ENCODE measurements at regions not wholly inside any gene's neighbourhood (a gene's known extent, or its start where the extent isn't known, plus 50 kb on each side); places are given as distances from the start of the nearest gene placed in this dataset.

- peak in 1 of 2 donors; percentile 53 for DNase-seq (ENCODE audit: low spot score in 2 of 2)
- Mint-ChIP-seq H3K4me1 (peaks cover 27% of the 10 kb centered on the region), H3K9me3 (no peaks in the 10 kb centered on the region), H3K4me3 (peak overlapping the region; percentile 21), H3K27me3 (peaks cover 6% of the 10 kb centered on the region), H3K36me3 (no peaks in the 10 kb centered on the region), H3K27ac (peak overlapping the region; percentile 73)
- peak; percentile 88 for ATAC-seq (ENCODE audit: low read depth)
These were observed 53.9 kb upstream of the ACSF3 start for GRCh38 chr16:89039756-89040155.

GRCh38 chr16:89040391-89040790 lies 53.3 kb upstream of the ACSF3 start:
- Mint-ChIP-seq H3K36me3 (no peaks in the 10 kb centered on the region), H3K9me3 (no peaks in the 10 kb centered on the region), H3K4me1 (peaks cover 24% of the 10 kb centered on the region), H3K4me3 (peak overlapping the region; percentile 24), H3K27ac (peak overlapping the region; percentile 73), H3K27me3 (peaks cover 7% of the 10 kb centered on the region)
- DNase-seq (ENCODE audit: low spot score in 2 of 2) (no peak), ATAC-seq (ENCODE audit: low read depth) (no peak)

GRCh38 chr16:89040861-89041570 lies 52.6 kb upstream of the ACSF3 start:
- Mint-ChIP-seq H3K9me3 (peaks cover 2% of the 10 kb centered on the region), H3K4me1 (peaks cover 25% of the 10 kb centered on the region), H3K27ac (peak overlapping the region; percentile 73), H3K27me3 (peaks cover 10% of the 10 kb centered on the region), H3K36me3 (peaks cover 2% of the 10 kb centered on the region), H3K4me3 (no peak overlapping the region)
- DNase-seq (ENCODE audit: low spot score in 2 of 2) = no peak
- no peak for ATAC-seq (ENCODE audit: low read depth)

- Mint-ChIP-seq H3K4me3 (no peak overlapping the region), H3K36me3 (peaks cover 2% of the 10 kb centered on the region), H3K27ac (no peak overlapping the region), H3K4me1 (peaks cover 27% of the 10 kb centered on the region), H3K27me3 (peaks cover 10% of the 10 kb centered on the region), H3K9me3 (peaks cover 3% of the 10 kb centered on the region)
- DNase-seq (ENCODE audit: low spot score in 2 of 2) (no peak), ATAC-seq (ENCODE audit: low read depth) (no peak)
These were observed 51.8 kb upstream of the ACSF3 start for GRCh38 chr16:89041571-89042481.

DNA sequence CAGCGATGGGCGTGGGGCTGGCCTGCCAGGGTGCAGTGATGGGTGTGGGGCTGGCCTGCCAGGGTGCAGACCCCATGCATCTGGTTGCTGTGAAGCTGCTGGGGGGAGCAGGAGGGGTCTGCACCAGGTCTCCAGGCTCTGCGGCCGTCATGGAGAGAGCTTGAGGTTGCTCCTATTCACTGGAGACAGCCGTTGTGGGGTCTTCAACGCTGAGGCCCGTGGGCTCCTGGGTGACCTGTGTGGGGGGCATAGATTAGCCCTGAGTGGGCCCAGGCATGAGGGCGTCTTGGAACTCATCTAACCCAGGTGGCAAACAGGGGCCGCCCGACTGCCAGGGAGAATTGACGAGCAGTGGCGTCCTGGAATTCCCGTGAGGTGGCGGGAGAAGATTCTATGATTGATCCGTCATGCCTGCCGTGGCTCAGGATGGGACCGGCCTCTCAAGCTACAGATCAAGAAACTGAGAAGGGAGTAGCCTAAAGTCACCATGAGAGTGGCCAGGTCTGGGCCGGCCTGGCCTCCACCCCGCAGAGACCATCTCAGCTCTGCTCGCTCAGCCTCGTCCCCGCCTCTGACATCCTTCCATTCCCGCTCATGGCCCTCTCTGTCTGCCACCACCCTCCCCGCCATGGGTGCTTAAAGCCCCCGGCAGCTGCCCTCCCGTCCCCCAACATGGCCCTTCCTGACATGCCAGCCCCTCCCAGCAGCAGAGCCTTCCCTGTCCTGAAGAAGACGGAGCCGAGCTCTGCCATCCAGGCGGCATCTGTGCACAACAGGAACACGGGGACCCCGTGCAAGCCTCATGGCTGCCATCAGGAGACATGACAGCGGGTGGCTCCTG lies 50.7 kb upstream of the ACSF3 start:
- DNase-seq (ENCODE audit: low spot score in 2 of 2) (no peak), ATAC-seq (ENCODE audit: low read depth) (no peak)
- Mint-ChIP-seq H3K27me3 (peaks cover 9% of the 10 kb centered on the region), H3K4me3 (no peak overlapping the region), H3K9me3 (peaks cover 3% of the 10 kb centered on the region), H3K36me3 (peaks cover 2% of the 10 kb centered on the region), H3K27ac (no peak overlapping the region), H3K4me1 (peaks cover 22% of the 10 kb centered on the region)

DNA sequence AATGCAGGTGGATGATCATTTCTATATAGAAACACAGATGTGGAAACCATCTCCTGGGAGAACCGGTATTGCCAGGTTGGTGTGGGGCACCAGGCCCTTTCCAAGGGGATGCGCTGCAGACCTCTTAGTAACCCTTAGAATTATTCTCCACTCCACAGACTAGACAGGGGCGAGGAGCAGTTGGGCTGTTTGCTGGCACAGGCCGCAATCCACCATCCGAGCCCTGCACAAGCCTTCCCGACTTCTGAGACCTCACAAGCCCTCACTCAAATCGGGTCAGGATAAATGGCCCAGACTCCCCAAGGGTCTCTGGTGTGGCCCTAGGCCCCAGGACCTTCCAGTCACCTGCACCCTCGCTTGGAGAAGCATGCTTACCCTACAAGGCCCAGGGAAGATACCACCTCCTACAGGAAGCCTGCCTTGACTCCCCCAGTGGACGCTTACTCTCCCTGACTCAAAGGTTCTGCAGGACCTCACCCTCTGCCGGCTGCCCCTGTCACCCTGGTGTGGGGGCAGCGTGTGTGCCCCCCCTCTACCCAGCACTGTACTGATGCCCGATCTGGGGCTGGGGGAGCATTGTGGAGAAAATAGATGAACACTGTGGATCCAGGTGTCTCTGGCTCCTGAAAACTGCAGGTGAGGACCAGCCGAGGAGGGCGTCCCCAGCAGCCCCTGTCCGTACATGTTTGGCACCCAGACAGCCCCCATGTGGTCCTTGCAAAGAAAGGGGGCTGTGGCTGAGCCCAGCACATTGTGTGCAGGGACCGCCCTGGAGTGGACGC lies 49.8 kb upstream of the ACSF3 start:
- Mint-ChIP-seq H3K4me1 (peaks cover 15% of the 10 kb centered on the region), H3K36me3 (peaks cover 2% of the 10 kb centered on the region), H3K4me3 (no peak overlapping the region), H3K27ac (no peak overlapping the region), H3K27me3 (peaks cover 7% of the 10 kb centered on the region), H3K9me3 (peaks cover 3% of the 10 kb centered on the region)
- no peak for DNase-seq (ENCODE audit: low spot score in 2 of 2)
- no peak for ATAC-seq (ENCODE audit: low read depth)
